GM18868 (cell line): ENCODE measurements at regions not wholly inside any gene's neighbourhood (a gene's known extent, or its start where the extent isn't known, plus 50 kb on each side); places are given as distances from the start of the nearest gene placed in this dataset.
"Not testable (repeated sequence)": the region's sequence is repeated elsewhere in the genome, so short reads cannot be mapped to it uniquely, and the experiment has no call there.

ENCODE experiments used
- ATAC-seq: cut with Tn5 transposase; IDR thresholded peaks from one replicate; pipeline ENCODE4 v1.9.1; 2021; ENCODE audit warnings: mild to moderate bottlenecking, moderate library complexity; ENCODE audit not compliant: unreplicated experiment

DNA sequence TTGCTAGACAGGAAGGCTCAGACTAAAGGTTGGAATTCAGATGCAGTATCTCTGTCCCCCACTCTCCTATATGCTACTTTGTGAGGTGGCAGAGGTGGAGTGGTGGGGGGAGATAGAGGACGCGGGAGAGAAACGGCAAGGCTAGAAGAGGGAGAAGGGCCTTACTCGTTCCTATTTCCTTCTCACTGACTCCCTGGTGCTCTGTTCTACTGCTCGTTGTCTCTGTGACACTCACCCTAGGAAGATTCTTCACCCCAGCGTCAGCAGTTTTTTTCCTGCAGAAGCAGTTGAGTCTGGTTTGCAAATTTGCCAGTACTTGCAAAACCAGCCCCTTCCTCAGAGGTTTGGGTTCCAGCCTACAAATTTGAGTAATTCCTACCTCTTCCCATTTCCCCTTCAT, 801.1 kb upstream of the SLC35B3 start:
- no peak for ATAC-seq

DNA sequence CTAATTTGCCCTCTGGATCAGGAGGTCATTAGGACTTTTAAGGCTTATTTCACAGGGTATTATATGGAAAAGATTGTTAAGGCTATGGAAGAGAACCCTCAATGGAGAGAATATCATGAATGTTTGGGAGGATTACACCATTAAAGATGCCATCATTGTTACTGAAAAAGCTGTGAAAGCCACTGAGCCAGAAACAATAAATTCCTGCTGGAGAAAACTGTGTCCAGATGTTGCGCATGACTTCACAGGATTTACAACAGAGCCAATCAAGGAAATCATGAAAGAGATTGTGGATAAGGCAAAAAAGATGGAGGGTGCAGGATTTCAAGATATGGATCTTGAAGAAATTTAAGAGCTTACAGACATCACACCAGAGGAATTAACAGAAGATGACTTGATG, 798.3 kb upstream of the SLC35B3 start:
- ATAC-seq = no peak

DNA sequence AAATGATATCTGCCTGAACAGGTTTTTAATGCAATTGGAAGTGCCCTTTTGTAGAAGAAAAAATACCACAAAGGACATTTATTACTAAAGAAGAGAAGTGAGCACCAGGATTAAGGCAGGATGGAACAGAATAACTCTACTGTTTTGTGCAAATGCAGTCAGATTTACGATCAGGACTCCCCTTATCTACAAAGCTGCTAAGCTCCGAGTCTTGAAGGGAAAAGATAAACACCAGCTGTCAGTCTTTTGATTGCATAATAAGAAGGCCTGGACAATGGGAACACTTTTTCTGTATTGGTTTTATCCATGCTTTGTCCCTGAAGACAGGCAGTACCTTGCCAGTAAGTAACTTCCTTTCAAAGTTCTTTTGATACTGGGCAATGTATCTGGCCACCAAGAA, 797.9 kb upstream of the SLC35B3 start:
- ATAC-seq = no peak

DNA sequence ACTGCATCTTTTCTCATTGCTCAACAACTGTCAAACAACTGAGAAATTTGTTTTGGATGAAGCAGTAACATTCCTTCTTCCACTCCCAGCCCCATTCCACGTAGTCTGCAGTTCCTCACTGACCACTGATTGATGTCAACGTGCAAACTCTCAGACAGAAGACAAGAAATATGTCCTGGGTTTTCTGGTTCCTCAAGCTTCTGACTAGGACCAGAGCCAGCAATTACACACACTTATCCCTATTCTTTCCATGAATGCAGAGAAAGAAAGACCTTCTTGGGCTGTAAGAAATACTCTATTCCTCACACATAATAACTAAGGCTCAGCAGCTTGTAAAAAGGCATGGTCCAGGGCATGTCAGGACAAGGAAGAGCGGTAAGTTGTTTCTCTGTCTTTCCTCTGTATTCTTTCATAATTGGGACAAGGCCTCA, 790.1 kb upstream of the SLC35B3 start:
- no peak for ATAC-seq

DNA sequence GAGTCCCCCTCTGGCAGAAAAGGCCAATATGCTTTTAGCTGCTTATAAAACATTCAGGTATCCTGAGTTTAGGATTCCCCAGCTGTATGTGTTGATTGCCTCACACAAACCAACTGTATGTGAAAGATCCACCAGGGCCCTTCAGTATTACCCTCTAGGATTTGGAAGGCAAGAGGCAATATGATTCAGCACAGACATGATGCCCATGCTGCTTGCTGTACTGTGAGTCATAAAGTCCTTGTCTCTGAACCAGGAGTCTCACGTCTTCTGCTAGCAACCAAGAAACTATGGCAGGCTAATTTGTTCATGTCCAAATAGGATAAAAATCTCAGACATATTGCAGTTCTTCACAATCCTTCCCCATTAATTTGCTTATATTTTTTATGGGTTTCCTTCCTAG, 789.2 kb upstream of the SLC35B3 start:
- no peak for ATAC-seq

DNA sequence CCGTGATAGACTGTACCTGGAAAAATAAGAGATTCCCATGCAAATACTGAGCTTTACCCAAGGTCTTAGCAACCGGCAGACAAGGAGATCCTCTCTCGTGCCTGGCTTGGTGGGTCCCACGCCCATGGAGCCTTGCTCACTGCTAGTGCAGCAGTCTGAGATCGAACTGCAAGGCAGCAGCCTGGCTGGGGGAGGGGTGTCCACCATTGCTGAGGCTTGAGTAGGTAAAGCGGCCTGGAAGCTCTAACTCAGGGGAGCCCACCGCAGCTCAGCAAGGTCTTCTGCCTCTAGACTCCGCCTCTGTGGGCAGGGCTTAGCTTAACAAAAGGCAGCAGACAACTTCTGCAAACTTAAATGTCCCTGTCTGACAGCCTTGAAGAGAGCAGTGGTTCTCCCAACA, 778.4 kb upstream of the SLC35B3 start:
- ATAC-seq = not testable (repeated sequence)

DNA sequence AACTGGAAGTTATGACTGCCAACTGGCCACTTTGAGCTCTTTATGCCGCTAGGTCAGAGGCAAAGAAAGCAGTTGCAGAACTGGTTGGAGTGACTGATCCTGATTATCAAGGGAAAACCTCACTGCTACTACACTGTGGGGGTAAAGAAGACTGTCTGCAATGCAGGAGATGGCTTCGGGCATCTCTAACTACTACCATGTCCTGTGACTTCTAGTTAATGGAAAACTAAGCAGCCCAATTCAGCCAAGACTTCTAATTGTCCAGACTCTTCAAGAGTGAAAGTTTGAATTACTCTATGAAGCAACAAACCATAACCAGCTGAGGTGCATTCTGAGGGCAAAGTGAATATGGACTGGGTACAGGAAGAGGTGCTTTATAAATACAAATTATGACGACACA, 773.6 kb upstream of the SLC35B3 start:
- ATAC-seq = no peak

DNA sequence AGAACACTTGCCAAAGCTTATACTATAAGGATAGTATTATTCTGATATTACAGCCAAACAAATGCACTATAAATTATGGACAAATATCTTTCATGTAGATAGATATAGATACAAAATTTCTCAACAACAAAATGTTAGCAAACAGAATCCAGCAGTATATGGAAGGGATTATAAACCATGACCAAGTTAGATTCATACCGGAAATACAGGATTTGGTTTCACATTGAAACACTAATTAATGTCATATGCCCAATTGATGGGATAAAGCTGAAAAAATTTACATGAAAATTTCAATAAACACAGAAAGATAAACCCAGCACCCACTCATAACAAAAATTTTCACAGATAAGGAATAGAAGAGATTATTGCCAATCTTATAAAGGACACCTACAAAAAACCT, 770.3 kb upstream of the SLC35B3 start:
- no peak for ATAC-seq

DNA sequence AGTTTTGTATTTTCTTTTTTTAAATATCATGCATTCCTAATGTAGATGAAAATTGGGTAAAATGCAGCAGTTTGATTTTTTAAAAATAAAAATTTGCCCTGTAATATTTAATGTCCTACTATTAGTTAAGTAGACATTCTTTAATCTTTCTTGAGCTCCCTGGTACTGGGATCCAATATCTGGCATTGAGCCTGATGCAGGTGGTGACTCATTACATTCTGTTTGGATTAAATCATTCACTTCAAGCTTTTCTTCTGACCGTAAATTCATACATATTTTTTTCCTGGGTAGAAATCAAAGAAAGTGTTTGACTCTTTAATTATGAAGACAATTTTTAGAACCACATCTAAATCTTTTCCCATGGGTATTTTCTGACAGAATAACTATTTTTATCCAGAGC, 768.8 kb upstream of the SLC35B3 start:
- no peak for ATAC-seq

DNA sequence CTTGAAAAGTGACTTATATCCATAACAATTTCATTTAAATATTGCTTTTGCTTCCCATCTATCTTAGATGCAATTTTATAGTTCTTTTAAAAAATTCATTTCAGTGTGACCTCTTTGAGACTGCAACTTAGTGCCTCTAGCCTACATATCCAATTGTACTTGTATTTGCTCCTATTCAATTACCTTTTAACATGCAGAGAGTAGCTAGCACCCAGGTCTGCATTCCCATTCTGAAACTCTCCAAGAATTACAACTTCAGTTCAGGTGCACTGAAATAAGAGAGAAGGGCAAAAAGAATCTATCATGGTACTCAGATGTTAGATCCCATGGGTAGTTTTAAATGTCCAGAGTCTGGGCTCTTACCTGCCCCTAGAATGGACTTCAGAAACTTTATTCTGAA, 765.4 kb upstream of the SLC35B3 start:
- ATAC-seq = no peak

DNA sequence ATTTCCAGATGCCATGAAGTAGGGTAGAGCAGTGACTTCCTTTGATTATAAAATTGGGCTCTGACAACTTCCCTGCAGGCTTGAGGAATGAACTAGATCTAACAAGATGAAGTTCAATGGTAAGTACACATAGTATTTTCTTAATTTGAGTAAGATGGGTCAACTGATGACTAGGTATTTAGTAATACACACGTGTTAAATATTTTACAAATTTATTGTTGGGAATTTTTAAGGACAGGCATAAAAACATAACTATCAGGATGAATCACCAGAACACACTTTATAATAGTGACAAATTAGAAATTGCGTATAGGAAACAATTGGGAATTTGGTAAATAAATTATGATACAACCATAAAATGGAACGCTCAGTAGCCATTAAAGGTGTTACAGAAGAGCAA, 762.4 kb upstream of the SLC35B3 start:
- no peak for ATAC-seq

DNA sequence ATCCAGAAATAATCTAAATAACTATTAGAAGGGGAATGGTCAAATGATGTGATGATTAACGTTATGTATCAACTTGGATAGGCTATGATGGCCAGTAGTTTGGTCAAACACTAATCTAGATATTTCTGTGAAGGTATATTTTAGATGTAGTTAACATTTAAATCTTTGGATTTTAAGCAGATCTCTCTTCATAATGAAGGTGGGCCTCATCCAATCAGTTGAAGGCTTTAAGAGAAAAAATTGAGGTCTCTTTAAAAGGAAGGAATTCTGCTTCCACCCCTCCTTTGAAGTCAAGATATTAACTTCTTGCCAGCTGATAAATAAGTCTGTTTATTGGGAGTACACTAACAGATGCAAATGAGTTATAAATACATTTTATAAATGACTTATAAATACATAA, 760.0 kb upstream of the SLC35B3 start:
- no peak for ATAC-seq

DNA sequence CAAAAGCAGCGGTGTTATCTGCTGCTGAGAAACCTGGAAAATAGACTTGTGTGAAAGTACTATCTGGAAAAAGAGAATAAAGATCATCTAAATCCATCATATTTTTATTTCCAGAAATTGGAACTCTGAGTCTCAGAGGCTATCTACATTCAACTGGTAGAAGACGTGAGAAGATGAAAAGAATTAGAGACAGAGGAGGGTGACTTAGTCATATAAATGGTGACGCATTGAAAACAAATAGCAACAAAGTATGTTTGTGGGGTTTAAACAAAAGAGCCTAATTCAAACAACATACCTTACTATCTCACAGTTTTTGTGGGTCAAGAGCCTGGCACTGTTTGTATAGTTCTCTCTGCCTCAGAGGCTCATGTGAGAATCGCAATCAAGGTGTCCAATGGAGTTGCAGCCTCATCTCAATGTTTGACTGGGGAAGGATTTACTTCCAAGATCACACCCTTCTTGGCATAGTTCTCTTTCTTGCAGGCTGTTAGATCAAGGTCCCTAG, 757.1 kb upstream of the SLC35B3 start:
- ATAC-seq = no peak

DNA sequence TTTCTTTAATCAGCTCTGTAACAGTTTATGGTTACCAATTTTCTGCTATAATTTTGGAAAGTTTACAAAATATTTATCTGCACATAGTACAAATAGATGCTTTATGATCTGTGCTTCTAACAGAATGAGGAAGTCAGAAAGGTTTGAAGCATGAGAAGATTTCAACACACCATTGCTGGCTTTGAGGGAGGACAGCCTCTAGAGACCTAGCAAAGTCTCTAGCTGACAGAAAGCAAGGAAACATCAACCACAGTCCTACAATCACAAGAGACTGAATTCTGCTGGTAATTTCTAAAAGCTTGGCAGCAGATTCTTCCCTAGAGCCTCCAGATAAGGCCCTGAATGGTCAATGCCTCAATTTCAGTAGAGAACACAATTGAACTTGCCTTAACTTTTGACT, 750.8 kb upstream of the SLC35B3 start:
- no peak for ATAC-seq

DNA sequence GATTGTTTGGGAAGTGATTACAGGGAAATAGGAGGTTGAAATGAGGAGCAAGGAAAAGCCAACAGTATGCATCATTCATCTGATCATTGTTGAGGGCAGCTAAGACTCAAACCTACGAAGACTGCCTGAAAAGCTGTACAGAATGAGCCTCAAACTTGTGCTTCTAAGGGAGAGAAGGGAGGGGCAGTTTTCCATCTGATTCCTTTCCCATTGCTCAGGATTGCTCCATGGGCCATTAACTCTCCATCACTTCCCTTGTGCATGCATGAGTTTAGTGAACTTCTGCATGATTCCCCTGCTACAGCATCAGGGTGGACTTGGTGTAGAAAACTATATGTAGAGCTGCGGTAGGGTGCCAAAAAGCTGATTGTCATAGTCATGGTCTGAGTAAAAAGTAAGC, 742.7 kb upstream of the SLC35B3 start:
- no peak for ATAC-seq

DNA sequence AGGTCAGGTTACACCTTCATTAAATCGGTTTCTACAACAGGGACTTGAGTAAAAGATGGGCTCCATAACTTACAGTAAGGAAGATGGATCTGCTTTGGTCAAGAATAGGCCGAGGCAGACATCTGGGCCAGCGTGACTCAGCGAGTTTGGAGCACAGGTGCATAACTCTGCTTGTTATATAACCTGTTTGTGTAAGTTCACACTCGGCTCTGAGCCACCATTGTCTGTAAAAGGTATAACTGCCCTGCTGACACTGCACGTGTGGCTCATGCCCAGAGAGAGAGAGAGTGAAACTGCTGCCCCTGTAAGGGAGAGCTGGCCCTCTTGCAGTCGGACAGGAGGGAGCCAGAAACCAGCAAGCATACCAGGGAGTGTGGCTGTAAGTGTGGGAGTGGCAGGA, 737.9 kb upstream of the SLC35B3 start:
- ATAC-seq = no peak

DNA sequence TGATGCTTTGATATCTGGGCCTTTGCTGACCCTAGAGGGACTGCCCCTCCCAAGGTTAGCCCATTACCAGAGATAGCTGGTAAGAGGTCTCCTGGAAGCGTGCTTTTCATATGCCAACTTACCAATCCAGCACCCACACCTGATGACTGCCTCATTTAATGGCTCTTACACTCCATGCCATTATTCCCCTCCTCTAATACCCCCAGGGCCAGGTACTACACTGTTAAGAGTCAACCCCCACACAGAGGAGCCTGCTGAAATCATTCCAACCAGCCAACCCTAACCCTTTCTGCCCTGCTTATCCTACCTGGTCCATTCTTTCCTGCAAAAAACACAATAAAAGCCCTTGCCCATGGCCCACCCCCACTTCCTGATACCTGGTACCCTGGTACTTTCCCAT, 736.8 kb upstream of the SLC35B3 start:
- ATAC-seq = no peak

DNA sequence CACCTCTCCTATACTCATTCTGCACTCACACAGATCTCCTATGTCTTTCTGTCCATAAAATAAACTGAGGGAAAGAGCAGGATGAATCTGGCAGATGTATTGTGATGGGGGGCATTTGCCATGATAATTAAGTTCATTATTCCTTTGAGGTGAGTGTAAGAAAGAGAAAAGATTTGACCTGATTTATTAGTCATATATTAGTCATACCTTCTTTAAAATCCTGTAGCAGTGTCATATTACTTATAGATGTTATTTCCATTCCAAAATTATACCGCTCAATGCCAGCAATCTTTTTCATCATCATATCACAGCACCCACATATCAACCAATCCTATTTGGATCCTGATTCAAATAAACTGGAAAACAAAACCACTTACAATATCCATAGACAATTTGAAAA, 733.3 kb upstream of the SLC35B3 start:
- ATAC-seq = no peak

DNA sequence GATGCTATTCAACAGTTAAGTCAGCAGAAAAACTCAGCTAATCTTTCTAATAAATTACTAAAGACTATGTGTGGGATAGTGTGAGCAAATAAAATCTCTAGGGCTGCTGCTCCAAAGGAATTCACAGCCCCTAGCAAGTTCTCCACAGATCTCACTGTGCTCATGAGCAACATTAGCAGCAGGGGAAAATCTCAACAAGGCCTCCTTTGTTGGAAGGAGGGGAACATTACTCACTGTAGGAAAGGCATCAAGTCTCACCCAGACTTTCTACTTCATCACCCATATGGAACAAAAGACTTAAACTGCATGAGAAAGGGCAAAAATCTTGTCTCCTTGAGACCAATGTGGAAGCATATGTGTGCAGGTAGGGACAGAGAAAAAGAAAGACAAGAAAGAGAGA, 726.4 kb upstream of the SLC35B3 start:
- ATAC-seq = no peak

DNA sequence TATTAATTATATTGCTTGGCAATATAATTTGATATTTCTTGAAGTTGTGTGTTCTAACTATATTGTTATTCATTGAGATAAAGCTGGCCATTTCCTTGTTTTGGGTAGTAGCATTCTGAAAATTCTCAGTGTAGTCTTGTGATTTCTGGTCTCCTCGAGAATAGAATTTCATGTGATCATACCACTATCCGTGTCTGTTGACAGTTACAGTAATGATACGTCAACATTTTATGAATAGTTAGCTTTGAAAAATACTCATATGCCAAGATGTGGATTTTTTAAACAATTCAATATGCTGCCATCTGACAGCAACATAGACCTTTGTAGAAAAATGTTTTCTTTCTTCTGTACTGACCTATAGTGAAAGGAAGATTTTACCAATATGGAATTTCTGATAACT, 723.7 kb upstream of the SLC35B3 start:
- no peak for ATAC-seq

DNA sequence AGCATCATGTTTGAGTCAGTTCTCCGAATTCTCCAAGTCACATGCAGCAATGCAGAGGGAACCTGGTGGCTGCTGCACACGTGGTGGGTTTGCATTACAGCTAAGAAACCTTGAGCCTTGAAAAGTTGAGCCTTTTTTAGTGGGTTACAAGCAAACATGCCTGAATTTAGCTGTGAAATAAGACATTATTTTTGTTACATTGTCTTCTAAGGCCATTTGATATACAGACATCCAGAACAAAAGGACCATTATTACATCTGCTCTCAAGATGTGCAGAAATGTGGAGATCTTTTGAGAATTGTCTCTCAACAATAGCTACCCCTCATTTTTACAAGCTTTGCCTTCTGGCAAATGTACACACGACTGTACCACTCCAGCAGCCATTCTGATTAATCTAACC, 720.5 kb upstream of the SLC35B3 start:
- ATAC-seq = no peak

DNA sequence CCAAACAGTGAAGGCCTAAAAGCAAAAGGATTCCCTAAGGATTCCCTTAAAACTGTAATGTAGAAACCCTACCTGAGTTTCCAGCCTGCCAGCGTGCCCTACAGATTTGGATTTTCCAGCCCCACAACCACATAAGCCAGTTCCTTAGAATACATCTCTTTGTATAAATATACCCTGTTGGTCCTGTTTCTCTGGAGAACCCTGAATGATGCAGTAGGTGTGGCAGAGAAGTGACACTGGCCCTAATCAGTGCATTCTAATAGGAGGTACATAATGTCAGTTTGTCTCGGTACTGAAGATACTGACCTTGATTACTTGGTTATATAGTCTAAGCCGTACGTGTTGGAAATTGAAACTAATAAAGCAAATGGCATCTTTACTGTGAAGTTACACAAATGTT, 707.8 kb upstream of the SLC35B3 start:
- no peak for ATAC-seq

DNA sequence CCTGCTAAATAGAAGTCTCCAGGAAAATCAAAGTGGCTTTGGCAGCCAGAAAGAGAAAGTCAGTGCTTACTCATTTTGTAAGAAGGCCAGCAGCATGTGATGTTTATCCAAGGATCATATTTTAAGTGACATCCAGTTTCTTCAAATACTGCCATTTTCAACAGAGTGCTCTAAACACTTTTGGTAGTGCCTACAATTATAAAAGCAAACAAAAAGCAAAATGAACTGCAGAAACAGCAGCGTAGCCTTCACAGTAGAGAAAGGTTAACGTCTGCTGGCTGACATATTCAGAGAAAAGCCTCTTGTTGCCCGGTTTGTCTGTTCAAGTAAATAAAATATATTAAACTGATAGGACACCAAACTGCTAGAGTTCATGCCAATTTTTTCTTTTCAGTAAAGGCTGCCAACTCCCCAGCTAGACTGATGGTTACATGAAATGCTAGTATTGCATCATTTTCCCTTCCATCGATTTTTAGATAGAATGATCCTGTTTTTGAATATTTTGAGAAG, 705.7 kb upstream of the SLC35B3 start:
- no peak for ATAC-seq

DNA sequence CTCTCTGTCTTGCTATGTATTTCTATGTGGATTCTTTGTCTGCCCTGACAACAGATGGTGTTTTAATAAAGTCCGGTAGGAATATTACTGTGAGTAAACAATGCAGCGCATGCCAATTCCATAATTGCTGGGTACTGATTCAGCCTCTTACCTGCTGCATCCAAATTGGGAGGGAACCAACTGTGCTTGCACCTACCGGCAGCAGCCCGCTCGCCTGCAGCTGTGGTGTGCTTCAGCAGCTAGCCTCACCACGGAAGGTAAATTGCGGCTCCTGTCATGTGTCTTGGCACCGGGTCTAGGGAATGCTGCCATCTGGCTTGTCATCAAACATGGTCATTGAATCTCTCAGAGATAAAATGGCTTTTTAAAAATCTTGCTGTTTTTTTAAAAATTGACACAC, 704.8 kb upstream of the SLC35B3 start:
- no peak for ATAC-seq
